GM19351 (cell line): ENCODE measurements at regions not wholly inside any gene's neighbourhood (a gene's known extent, or its start where the extent isn't known, plus 50 kb on each side); places are given as distances from the start of the nearest gene placed in this dataset.

Experiments used
- ATAC-seq: cut with Tn5 transposase; IDR thresholded peaks from one replicate; pipeline ENCODE4 v1.9.1; 2021; ENCODE audit warnings: mild to moderate bottlenecking, moderate library complexity; ENCODE audit not compliant: unreplicated experiment

DNA sequence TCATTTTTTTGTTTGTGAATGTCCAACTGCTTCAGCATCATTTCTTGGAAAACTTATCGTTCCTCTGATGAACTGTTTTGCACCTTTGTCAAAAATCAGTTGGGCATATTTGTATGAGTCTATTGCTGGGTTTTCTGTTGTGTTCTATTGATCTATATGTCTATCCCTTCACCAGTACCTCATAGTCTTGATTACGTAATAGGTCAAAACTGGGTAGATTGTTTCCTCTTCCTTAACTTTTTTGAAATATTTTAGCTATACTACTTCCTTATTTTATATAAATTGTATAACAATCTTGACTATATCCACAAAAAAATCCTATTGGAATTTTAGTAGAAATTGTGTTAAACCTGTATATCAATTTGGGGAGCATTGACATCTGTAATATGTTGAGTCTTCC lies 104.1 kb upstream of the PALS2 start:
- ATAC-seq, result no peak

DNA sequence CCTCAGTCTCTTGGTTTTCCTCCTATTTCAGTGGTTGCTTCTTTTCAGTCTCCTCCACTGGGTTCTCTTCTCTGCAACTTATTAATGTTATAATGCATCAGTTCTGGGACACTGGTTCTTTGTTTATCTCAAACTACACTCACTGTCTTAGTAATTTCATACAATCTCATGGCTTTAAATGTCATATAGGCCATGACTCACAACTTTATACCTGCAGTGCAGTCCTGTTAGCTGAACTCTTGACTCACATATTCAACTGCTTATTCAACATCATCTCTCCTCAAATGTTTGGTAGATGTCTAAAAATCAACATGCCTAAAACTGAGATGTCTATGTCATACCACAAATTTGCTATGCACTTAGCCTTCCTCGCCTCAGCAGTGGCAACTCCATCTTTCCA lies 101.2 kb upstream of the PALS2 start:
- ATAC-seq, result no peak

DNA sequence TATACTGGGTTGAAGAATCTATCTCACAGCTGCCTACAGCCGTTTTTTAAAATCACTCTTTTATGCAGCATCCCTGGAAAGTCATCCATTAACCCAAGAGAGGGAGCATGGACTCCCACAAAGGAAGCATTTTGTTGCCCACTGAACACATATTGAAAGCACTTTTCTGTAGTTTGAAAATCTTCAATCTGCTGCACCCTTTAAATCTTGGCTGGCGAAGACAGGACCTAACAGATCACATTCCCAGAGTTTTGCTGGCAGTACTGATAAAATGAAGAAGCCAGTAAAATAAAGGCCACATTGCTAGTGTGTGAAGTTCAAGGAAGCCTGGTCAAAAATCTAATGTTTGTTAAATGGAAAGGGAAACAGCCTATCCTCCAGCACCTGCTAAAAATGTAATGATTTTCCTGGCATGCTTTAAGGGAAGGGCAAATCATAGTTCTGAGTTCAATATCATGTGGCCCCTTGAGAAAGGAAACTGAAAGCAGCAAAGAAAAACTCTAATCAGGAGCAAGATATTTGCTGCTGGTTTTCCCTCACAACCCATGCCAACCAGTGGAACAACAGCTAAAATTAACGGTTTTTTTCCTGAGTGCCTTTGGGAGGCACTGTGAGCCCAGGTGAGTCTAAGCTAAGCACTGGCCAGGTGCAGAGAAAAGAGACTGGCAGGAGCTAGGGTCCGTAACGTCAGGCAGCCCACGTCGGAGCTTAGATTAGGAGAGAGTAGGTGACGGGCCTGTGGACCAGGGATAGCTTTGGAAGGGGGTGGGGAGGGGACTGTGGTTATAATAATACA lies 97.9 kb upstream of the PALS2 start:
- ATAC-seq, result no peak

DNA sequence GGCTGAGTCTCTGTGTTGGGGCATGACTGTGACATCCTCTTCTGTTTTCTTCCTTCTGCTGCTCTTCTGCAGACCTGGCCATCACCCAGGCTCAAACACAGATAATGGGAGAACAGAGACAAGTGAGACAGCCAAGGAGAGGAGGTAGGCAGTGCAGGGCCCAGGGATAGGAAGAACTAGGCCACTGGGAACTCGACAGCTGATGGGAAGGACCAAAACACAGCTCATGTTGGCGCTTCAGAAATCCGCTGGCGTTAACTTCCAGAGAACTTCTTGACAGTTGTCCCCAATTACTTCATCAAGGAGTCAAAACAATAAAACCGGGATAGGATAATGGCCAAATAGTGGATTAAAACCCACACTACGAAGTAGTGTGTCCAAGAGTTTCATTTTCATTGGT lies 97.0 kb upstream of the PALS2 start:
- no peak for ATAC-seq

DNA sequence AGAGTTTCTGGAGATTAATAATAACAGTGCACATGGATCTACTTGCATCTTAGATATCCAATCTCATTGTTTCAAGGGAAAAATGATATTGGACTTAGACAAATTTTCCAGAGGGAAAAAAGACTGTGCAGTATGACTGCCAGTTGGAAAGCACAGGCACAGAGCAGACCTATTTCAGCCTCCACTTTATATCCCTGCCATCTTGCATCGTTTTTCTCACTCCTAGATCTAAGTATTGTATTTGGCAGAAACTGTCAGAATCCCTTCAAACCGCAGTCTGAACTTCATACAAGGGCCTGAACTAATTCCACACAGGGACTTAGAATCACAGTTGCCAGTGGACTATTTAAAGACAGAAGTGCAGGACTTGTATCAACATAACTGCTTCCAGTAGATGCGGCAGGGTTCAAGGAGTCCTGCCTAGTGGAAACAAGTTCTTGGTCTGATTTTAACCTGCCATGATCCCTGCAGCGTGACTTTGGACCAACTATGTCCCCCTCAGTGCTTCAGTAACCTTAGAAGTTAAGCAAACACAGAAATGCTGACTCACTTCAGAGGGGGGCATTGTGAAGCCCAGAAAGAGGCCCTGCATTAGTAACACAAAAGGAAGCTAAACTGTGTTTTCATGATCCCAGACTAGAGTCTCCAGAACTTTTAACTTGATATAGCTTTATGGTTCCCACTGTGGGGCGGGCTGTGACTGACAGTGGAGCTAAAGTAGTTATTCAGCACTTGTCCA lies 95.7 kb upstream of the PALS2 start:
- no peak for ATAC-seq

DNA sequence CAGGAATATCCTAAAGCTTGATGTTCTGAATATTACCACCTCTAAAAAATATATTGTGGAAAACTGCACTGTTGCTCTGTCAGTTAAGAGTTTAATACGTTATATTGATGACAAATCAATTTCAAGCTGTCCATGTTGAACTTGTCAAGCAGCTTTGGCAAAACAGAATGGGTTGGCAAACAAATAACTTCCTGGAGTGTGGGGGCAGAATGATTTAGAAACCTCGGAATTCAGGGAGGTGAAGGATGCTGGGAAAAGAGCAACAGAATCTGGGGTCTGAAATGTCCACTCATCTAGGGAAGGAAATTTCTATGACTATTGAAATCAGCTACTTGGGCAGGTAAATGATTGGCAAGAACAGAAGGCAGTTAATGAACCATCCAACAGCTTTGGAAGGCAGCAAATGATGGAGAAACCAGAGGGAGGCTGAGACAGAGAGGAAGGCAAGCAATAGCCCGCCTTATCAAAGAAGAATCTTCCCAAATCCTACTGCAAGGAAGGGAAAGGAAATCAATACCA lies 95.1 kb upstream of the PALS2 start:
- no peak for ATAC-seq

DNA sequence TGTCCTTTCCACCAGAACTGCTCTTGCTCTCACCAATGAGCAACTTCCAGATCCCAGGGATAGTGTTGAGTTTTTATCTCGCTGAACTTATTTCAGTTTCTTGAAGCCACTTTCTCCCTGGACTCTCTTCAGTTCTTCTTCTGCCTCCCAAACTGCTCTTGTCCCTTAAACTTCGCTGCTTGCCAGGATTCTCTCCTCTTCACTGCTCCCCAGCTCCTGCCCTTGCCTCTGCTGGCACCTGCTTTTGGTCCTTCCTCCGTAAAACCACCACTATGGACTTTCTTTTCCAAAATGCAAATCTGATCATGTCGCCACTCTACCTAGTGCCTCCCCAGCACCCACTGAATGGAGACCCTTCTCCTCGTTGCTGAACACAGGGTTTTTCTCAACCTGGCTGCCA lies 92.8 kb upstream of the PALS2 start:
- no peak for ATAC-seq

DNA sequence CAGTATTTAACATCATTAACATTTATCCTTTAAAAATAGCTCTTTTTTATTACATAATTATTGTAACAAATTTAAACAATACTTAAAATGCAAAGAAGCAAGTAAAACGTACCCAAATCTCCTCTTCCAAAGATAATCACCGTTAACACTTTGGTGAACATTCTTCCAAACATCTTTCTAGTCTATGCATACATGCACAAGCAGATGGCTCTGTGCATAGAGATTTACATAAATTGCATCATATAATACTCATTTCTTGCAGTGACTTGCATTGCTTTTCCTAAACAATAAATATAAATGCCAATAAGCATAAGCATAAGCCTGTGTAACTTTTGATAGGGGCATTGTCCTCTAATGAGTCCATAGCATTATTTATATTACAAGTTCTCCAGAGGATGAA lies 89.4 kb upstream of the PALS2 start:
- no peak for ATAC-seq

DNA sequence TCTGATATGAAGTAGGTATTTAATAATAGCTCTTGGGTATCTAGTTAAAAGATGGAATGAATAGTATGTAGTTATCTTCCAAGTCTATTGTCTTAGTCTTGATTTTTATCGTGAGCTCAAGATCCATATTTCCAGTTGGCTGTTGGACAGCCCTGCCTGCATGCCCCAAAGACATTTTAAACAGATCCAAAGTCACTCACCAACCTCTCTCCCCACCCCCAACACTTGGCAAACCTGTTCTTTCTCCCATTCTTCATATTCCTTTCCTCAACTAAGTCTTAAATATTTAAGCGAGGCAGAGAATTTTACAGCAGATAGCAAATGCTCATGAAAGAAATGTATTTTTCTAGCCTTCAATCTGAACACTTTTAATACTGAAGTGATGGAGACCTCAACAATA lies 80.7 kb upstream of the PALS2 start:
- no peak for ATAC-seq

DNA sequence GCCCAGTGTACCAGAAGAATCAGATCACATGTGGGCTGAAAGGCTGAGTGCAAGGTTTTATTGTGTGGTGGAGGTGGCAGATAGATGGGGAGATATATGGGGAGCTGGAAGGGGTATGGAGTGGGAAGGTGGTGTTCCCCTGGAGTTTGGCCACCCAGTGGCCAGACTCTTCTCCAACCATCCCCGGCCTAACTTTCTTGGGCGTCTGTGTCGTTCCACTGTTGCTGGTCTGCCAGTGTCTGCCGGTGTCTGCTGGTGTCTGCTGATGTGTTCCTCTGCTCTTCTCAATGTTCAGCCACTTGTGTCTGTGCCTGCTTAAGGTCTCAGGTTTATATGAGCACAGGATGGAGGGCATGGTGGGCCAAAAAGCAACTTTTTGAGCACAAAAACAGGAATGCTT lies 78.4 kb upstream of the PALS2 start:
- no peak for ATAC-seq

DNA sequence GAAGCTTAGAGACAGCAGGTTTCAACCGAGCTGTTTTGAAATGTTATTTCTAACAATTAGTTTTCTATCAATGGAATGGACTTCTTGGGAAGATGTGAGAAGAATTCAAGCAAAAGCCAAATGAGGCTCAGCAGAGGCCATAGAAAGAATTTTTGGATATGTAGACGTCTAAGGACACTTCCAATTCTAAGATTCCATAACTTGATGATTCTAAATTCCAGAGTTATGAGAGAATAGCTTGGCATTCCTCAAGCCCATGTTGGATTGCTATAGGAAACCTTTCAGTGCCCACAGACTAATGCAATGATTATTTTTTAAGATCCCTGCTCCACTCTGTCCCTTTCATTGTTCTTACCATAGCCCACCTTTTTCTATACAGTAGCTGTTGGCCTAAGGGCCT lies 77.2 kb upstream of the PALS2 start:
- ATAC-seq, result no peak

DNA sequence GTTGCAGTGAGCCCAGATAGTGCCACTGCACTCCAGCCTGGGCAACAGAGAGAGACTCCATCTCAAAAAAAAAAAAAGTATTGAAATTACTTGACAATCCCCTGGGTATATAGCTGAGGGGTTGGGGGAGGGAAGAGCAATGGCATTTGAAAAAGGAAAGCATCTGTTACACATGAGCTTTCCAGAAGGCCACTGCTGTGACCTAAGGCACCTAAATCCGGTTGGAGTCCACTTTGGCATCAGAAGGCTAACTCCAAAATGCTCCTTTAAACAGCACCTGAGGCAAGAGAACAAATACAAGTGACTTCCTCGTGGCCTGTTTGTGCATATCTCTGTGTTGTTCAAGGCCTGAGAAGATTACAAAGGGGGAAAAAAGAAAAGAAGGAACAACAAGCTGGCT lies 74.8 kb upstream of the PALS2 start:
- ATAC-seq, result no peak

DNA sequence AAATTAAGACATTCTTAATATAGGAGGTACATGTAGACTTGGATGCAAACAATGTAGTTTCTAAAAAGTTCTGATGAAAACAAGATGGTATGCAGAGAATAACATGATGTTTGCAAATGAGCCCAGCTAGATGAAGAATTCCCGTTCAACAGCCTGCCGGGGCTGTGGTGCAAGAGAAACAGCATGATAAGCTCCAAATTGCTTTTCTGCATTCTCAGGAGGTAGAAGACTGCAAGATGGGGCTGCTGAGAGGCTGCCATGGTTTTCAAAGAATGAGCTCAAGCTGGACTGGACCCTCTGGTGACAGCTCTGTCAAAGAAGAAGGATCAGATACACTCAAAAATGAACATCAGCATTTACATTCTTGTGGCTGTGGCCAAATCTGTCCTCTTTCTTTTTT lies 73.4 kb upstream of the PALS2 start:
- no peak for ATAC-seq

DNA sequence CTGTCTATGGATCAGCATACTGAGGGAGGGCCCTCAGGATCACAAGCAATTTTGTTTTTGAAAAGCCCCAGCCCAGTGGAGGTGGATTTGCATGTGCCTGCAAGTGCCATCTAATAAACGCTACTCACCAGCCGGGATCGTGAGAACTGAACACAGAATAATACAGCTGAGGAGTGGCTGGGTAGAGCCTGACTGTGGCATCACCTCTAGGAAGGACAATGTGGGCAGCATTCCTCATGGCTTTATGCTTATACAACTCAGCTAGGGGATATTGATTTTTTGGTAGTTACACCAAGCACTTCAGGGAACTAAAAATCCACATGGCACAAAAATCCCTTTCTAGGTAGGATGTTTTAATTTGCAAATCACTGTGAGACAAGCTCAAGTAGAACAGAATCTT lies 72.7 kb upstream of the PALS2 start:
- no peak for ATAC-seq

DNA sequence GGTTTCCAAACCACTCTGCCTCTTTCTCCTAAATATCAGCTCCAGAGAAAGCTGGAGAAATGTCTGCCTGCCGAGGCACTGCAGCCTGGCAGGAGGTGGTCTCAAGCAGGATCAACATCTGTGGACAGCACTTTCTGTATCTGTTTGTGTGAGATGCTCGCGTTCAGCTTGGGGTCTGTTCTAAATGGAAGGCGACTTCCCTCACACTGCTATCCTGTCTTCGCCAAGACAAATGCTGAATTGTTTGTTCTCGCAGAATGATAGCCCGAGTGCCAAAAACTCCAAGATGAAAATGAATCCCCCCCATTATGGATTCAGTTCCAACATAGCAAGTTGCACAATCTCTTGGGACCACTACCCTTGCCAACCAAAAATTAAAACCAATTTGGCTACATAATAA lies 72.2 kb upstream of the PALS2 start:
- no peak for ATAC-seq

DNA sequence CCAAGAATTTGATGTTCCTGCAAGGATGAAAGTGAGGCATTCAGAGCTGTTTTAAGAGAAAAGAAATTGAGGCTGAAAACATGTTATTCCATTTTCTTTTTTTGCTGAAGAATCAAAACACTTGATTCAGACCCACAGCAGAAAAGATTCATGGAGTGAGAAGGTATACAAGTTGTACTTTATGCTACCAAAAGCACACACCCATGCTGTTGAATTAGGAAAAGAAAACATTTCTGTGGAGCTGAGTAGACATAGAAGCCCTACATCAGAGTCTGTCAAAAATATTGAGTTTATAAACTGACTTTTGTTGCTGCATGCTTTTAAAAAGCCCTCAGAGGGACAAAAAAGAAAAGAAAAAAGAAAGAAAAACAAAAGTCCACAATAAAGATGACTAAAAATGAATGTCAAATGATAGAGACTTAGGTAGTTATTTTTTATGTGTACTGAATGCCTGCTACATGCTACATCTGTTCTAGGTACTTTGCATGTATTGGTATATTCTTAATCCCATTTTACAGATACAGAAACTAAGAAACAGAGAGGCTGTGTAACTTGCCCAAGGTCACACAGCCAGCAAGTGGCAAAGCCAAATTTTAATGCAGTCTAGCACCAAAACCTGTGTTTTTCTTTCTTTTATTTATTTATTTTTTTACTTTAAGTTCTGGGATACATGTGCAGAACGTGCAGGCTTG lies 71.7 kb upstream of the PALS2 start:
- ATAC-seq, result no peak

DNA sequence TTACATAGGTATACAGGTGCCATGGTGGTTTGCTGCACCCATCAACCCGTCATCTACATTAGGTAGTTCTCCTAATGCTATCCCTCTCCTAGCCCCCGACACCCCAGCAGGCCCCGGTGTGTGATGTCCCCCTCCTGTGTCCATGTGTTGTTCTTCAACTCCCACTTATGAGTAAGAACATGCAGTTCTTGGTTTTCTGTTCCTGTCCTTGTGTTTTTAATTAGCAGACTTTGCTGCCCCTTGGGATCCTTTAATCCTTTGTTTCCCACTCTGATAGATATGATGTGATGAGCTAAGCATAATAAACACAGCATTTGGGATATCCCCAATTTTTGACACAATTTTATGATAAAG lies 71.1 kb upstream of the PALS2 start:
- no peak for ATAC-seq

DNA sequence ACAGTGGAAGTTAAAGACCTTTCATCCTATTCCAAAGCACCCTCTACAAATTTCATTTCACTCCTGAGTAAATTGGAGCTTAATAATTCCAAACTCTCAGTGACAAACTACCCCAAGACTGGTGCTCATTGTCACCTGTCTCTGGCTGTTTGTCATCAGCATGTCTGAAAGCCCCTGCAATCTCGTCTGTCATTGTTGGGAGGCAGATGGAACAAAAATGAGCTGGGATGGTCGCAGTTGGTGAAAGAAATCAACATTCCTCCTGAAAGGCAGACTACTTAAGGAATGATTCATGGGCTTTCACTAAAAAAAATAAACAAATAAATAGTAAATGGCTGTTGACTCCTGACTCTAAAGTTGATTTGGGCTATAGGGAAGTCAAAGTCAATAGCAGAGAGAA lies 69.7 kb upstream of the PALS2 start:
- ATAC-seq, result no peak

DNA sequence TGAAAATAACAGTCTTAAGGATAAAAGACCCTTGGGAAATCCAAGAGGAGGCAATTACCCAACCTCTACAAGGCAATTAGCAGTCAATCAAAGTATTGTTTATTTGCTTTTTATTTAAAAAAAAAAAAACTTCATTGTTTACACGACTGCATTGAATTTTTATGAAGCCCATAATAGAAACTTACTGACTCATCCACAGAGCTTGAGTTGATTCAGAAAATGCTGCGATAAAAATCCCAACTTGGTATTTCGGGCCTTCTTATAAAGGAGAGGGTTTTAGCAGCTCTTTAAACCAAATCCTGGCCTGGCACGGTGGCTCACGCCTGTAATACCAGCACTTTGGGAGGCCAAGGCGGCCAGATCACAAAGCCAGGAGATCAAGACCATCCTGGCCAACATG lies 69.2 kb upstream of the PALS2 start:
- no peak for ATAC-seq

DNA sequence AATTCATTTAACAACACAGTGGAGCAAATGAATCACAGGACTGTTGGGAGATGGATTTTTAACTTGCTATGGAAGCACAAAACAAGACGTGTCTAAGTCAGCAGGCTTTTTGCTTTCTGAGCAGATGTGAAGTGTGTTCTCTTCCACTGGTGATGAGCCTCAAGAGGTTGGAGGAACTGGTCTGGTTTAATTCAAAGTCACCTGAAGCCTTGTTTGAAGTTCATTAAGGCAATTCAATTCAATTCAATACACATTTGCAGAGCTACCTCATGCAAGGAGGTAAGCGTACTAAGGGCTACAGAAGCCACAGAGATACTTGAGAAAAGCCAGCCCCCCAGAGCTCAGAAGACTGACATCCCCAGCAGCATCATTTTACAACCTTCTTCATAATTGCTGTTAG lies 68.4 kb upstream of the PALS2 start:
- no peak for ATAC-seq

DNA sequence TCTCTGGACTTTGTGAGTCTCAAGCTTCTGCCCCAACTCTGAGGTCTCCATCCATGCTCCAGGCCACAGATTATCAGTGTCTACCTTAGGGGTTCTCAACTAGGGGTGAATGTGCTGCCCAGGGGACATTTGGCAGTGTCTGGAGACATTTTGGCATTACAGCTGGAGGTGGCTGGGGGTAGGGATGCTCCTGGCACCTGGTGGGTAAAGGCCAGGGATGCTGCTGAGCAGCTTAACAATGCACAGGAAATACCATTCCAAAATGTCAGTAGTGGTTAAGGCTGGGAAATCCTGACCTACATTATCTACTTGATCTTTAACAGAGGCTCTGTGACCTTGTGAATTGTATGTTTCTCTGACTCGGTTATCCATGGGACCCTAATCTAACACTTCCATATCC lies 67.3 kb upstream of the PALS2 start:
- no peak for ATAC-seq

DNA sequence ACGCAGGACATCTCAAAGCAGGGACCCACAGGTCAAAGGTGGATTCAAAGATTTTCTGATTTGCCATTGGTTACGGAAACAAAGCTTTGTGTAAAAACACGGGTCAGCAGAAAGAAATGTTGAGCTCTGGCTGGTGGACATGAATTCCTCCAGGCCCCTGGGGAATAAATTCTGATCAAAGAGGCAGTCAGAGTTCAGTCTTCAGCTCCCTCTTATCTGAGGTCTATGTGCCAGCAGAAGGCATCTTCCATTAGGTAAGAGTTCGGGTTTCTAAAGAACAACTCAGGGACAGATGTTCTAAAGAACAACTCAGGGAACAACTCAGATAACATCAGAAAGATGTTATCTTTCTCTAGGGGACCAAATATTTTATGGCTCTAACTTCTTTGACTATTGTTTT lies 64.9 kb upstream of the PALS2 start:
- ATAC-seq, result no peak
